GM12878 (cell line): ENCODE measurements at regions not wholly inside any gene's neighbourhood (a gene's known extent, or its start where the extent isn't known, plus 50 kb on each side); places are given as distances from the start of the nearest gene placed in this dataset.

Experiments used
- ATAC-seq: fragments of 200-7000 bp; cut with Tn5 transposase; 3 replicates; pipeline ENCODE4 v1.9.1; 2020; ENCODE audit warnings: mild to moderate bottlenecking, moderate library complexity
- BruUV-seq: library from RNA; stranded (reverse); fragments of 400-500 nt; replicated peaks from 2 replicates; lab custom pipeline; 2021; lab: Mats Ljungman, UMichigan
- CTCF ChIA-PET: fragments of 300-600 bp; sonication (Branson Sonifier 250); formaldehyde crosslinking; extraction: SDS; loops from one replicate; lab custom pipeline; 2021; ENCODE audit warnings: inconsistent platforms; lab: Yijun Ruan, JAX
- POLR2A ChIA-PET: fragments of 350-600 bp; formaldehyde crosslinking; extraction: SDS; loops from one replicate; lab custom pipeline; 2021; ENCODE audit warnings: inconsistent platforms; lab: Charles Lee
- RAD21 ChIA-PET: fragments of 300-600 bp; sonication (Branson Sonifier 250); formaldehyde crosslinking; loops from one replicate; lab custom pipeline; 2023; ENCODE audit warnings: antibody characterized with exemption; ENCODE audit not compliant: unreplicated experiment; lab: Charles Lee
- SMC1A ChIA-PET: fragments of 300-600 bp; sonication (Branson Sonifier 250); formaldehyde crosslinking; loops from one replicate; lab custom pipeline; 2023; ENCODE audit not compliant: unreplicated experiment, uncharacterized antibody; lab: Charles Lee
- DNase-seq: peaks from one replicate; pipeline ENCODE4 v3.0.0-alpha.2; 2011; ENCODE audit warnings: low read depth, low spot score
- FAIRE-seq: peaks from 3 replicates; lab custom pipeline; 2011; peaks lifted over from hg19 to GRCh38; lab: Jason Lieb, UNC
- H2AFZ ChIP-seq: 2 replicates; pipeline ENCODE4 v1.6.0; 2011; ENCODE audit warnings: low read depth, low read length, control low read depth; ENCODE audit not compliant: control insufficient read depth
- H3K27ac ChIP-seq: 2 replicates; pipeline ENCODE4 v1.5.1; 2011; ENCODE audit warnings: control low read depth; ENCODE audit not compliant: control insufficient read depth, insufficient read depth
- H3K27me3 ChIP-seq, 2 experiments: replicated peaks in 1 of 2; 2 replicates each; pipeline versions ENCODE4 v1.6.0 to v1.6.1; 2011; ENCODE audit warnings: low read length in 1 of 2; ENCODE audit not compliant: control insufficient read depth in 2 of 2, insufficient read depth in 2 of 2
- H3K36me3 ChIP-seq, 2 experiments: 2 replicates each; pipeline ENCODE4 v1.5.1; 2011; ENCODE audit warnings: low read length in 1 of 2; ENCODE audit not compliant: control insufficient read depth in 2 of 2, insufficient read depth in 2 of 2
- H3K4me1 ChIP-seq: 2 replicates; pipeline ENCODE4 v1.6.1; 2011; ENCODE audit warnings: mild to moderate bottlenecking, low read length, moderate library complexity, mixed read lengths; ENCODE audit not compliant: control insufficient read depth, insufficient read depth
- H3K4me2 ChIP-seq: 2 replicates; pipeline ENCODE4 v1.6.0; 2011; ENCODE audit warnings: control low read depth; ENCODE audit not compliant: control insufficient read depth, insufficient read depth
- H3K4me3 ChIP-seq: fragments of 200-600 bp; sonication (generic); 2 replicates; pipeline ENCODE4 v1.5.1; 2016
- H3K79me2 ChIP-seq: 2 replicates; pipeline ENCODE4 v1.6.0; 2011; ENCODE audit warnings: low read length; ENCODE audit not compliant: control insufficient read depth, insufficient read depth
- H3K9ac ChIP-seq: 2 replicates; pipeline ENCODE4 v1.8.0; 2011; ENCODE audit warnings: low read length, control low read depth, mixed read lengths; ENCODE audit not compliant: control insufficient read depth, insufficient read depth
- H3K9me3 ChIP-seq: replicated peaks from 3 replicates; pipeline ENCODE4 v1.5.1; 2011; ENCODE audit warnings: mild to moderate bottlenecking, low read length; ENCODE audit not compliant: control insufficient read depth, insufficient read depth
- H4K20me1 ChIP-seq: 2 replicates; pipeline ENCODE4 v1.6.0; 2011; ENCODE audit not compliant: control insufficient read depth, insufficient read depth
- ASH2L ChIP-seq: fragments of 300-600, 200-600 bp; sonication (generic); IDR thresholded peaks from 2 replicates; pipeline ENCODE4 v1.6.1; 2017; ENCODE audit warnings: low read depth, mild to moderate bottlenecking, borderline replicate concordance
- CBX5 ChIP-seq: sonication (generic); IDR thresholded peaks from 2 replicates; pipeline ENCODE4 v1.6.1; 2016; ENCODE audit warnings: low read depth, moderate library complexity, mild to moderate bottlenecking, inconsistent platforms
- CEBPB ChIP-seq, 2 experiments: fragments of 150-350 bp in 1 of 2; IDR thresholded peaks; 2 replicates each; pipeline ENCODE4 v1.6.1; 2012 to 2014; ENCODE audit warnings: low read depth in 2 of 2, low read length in 2 of 2, borderline replicate concordance in 1 of 2, inconsistent platforms in 1 of 2
- ETV6 ChIP-seq, 2 experiments: fragments of 450-650 bp in 1 of 2; IDR thresholded peaks in 1 of 2; conservative IDR thresholded peaks in 1 of 2; 2 replicates each; pipeline ENCODE4 v1.6.1; 2014; ENCODE audit warnings: antibody characterized with exemption in 1 of 2, borderline replicate concordance in 1 of 2, low read depth in 1 of 2, mild to moderate bottlenecking in 1 of 2, moderate library complexity in 1 of 2
- FOXK2 ChIP-seq: fragments of 450-650 bp; IDR thresholded peaks from 2 replicates; pipeline ENCODE4 v1.6.1; 2017; ENCODE audit warnings: mild to moderate bottlenecking, moderate library complexity
- KAT2A ChIP-seq: conservative IDR thresholded peaks from 2 replicates; pipeline ENCODE4 v1.6.1; 2011; ENCODE audit warnings: low read depth, low read length; ENCODE audit not compliant: control insufficient read depth
- KLF5 ChIP-seq: fragments of 450-650 bp; IDR thresholded peaks from 2 replicates; pipeline ENCODE4 v1.6.1; 2014; ENCODE audit warnings: mild to moderate bottlenecking; ENCODE audit not compliant: partially characterized antibody
- MTA2 ChIP-seq: fragments of 450-650 bp; IDR thresholded peaks from 2 replicates; pipeline ENCODE4 v1.6.1; 2016; ENCODE audit warnings: low read depth, mild to moderate bottlenecking, moderate library complexity
- NFIC ChIP-seq: IDR thresholded peaks from 2 replicates; pipeline ENCODE4 v1.6.1; 2012; ENCODE audit warnings: low read depth, mild to moderate bottlenecking, inconsistent platforms, low read length, moderate library complexity
- NFXL1 ChIP-seq: fragments of 450-650 bp; IDR thresholded peaks from 2 replicates; pipeline ENCODE4 v1.6.1; 2017; ENCODE audit warnings: antibody characterized with exemption, mild to moderate bottlenecking, borderline replicate concordance
- NFYB ChIP-seq: IDR thresholded peaks from 2 replicates; pipeline ENCODE4 v1.6.1; 2011; ENCODE audit warnings: low read depth, mild to moderate bottlenecking, low read length, improper control_type of control experiment, moderate library complexity; ENCODE audit not compliant: insufficient read depth
- PAX8 ChIP-seq: fragments of 450-650 bp; IDR thresholded peaks from 2 replicates; pipeline ENCODE4 v1.6.1; 2017; ENCODE audit warnings: mild to moderate bottlenecking, moderate library complexity
- RB1 ChIP-seq: fragments of 450-650 bp; formaldehyde crosslinking; IDR thresholded peaks from 2 replicates; pipeline ENCODE4 v1.6.1; 2017; ENCODE audit warnings: mild to moderate bottlenecking, borderline replicate concordance
- SP1 ChIP-seq: IDR thresholded peaks from one replicate; pipeline ENCODE4 v1.6.1; 2011; ENCODE audit warnings: low read depth, low read length
- SPI1 ChIP-seq: IDR thresholded peaks from 2 replicates; pipeline ENCODE4 v1.6.1; 2011; ENCODE audit warnings: low read depth, mild to moderate bottlenecking, low read length, moderate library complexity, borderline replicate concordance; ENCODE audit not compliant: insufficient read depth
- STAT1 ChIP-seq: fragments of 450-650 bp; conservative IDR thresholded peaks from 2 replicates; pipeline ENCODE4 v1.6.1; 2014; ENCODE audit warnings: antibody characterized with exemption, mild to moderate bottlenecking
- SUPT20H ChIP-seq: IDR thresholded peaks from 2 replicates; pipeline ENCODE4 v1.6.1; 2011; ENCODE audit warnings: low read depth, mild to moderate bottlenecking, low read length, moderate library complexity, borderline replicate concordance; ENCODE audit not compliant: control insufficient read depth
- WGBS: methylation state at CpG from one replicate; pipeline ENCODE4 v1.1.6; 2016; ENCODE audit warnings: low lambda C conversion rate; ENCODE audit not compliant: insufficient replicate concordance, insufficient coverage; ENCODE audit errors: missing lambda C conversion rate; 5-methylcytosine and 5-hydroxymethylcytosine counted together
- in situ Hi-C: fragments of 300-500 bp; cut with MboI; formaldehyde crosslinking; loops from 9 replicates; pipeline ENCODE4 v1.14.3; 2018; ENCODE audit warnings: mixed read lengths
- intact Hi-C: fragments of 100-400 bp; cut with micrococcal nuclease; formaldehyde crosslinking; loops from one replicate; pipeline ENCODE4 v1.14.2; 2022; ENCODE audit not compliant: unreplicated experiment
- TF ChIP-seq, protein P1 (sequence below): fragments of 450-650 bp; IDR thresholded peaks from 2 replicates; pipeline ENCODE4 v1.6.1; 2018; ENCODE audit warnings: borderline replicate concordance, mild to moderate bottlenecking; ENCODE audit not compliant: partially characterized antibody

DNA sequence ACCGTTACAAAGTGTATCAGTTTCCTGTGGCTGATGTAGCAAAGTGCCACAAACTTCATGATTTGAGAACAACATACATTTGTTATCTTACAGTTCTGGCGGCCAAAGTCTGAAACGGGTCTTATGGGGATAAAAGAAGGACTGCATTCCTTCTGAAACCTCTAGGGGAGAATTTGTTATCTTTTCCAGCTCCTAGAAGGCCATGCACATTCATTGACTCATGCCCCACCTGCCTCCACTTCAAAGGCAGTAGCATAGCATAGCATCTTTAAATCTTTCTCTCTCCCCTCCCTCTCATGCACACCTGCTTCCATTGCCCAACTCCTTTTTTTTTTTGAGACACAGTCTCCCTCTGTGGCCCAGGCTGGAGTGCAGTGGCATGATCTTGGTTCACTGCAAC is 190.7 kb upstream of the DYNLRB2 start (continued):
- TF ChIP-seq CEBPB (IDR thresholded peaks at IDR 0.05; ENCODE audit: borderline replicate concordance in 1 of 2, low read depth in 2 of 2, low read length in 2 of 2), result no peak
- TF ChIP-seq SP1, result no peak
- no peak for TF ChIP-seq SUPT20H
- no peak for TF ChIP-seq NFYB
- TF ChIP-seq PAX8, result no peak
- no peak for TF ChIP-seq NFIC
- TF ChIP-seq ETV6 (conservative IDR thresholded peaks at IDR 0.05 in 1 of 2, IDR thresholded peaks at IDR 0.05 in 1 of 2; ENCODE audit: borderline replicate concordance in 1 of 2, low read depth in 1 of 2), result no peak

DNA sequence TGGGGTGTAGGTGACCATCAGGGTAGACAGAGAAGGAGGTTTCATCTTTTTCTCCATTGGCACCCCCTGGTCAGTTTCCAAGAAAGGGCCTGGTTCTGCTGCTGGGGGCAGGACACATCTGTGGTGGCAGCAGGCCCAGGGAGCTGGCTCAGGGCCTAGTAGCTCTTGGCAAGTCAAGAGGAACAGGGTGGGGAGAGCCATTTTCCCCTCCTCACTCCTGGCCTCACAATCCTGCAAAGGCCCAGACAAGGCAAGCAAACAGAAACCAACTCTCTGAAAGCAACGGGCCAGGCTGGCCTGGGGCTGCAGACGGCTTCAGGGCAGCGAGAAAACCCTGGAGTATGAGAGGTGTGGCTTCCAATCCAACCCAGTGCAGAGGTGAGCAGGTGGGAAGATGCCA is 192.9 kb upstream of the DYNLRB2 start:
- ATAC-seq (no peak), DNase-seq (no peak), FAIRE-seq (no peak)
- SMC1A ChIA-PET, result no interaction called here
- BruUV-seq, result no TSS peak
- Histone ChIP-seq H3K9me3 (no peaks in the 10 kb centered on the region; the same call in 2 of the 3 replicates), H3K4me3 (no peak overlapping the region), H4K20me1 (no peaks in the 10 kb centered on the region), H3K27ac (no peak overlapping the region), H3K9ac (no peak overlapping the region), H3K4me1 (no peaks in the 10 kb centered on the region), H2AFZ (no peak overlapping the region), H3K4me2 (no peak overlapping the region), H3K27me3 (no peaks in the 10 kb centered on the region), H3K36me3 (no peaks in the 10 kb centered on the region), H3K79me2 (no peaks in the 10 kb centered on the region)
- RAD21 ChIA-PET, result no interaction called here
- intact Hi-C loops (no loop called here), in situ Hi-C loops (no loop called here)
- TF ChIP-seq MTA2 (no peak), FOXK2 (no peak), ASH2L (no peak), KAT2A (no peak), STAT1 (no peak), CBX5 (no peak), NFXL1 (no peak), KLF5 (no peak), RB1 (no peak), SPI1 (no peak)
- TF ChIP-seq, protein P1, sequence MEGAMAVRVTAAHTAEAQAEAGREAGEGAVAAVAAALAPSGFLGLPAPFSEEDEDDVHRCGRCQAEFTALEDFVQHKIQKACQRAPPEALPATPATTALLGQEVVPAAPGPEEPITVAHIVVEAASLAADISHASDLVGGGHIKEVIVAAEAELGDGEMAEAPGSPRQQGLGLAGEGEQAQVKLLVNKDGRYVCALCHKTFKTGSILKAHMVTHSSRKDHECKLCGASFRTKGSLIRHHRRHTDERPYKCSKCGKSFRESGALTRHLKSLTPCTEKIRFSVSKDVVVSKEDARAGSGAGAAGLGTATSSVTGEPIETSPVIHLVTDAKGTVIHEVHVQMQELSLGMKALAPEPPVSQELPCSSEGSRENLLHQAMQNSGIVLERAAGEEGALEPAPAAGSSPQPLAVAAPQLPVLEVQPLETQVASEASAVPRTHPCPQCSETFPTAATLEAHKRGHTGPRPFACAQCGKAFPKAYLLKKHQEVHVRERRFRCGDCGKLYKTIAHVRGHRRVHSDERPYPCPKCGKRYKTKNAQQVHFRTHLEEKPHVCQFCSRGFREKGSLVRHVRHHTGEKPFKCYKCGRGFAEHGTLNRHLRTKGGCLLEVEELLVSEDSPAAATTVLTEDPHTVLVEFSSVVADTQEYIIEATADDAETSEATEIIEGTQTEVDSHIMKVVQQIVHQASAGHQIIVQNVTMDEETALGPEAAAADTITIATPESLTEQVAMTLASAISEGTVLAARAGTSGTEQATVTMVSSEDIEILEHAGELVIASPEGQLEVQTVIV, result no peak
- CTCF ChIA-PET, result no interaction called here
- WGBS, result 37% methylated on average over 3 of the region's 3 CpGs
- POLR2A ChIA-PET, result no interaction called here
